ENCODE measurements at regions not wholly inside any gene's neighbourhood (a gene's known extent, or its start where the extent isn't known, plus 50 kb on each side); places are given as distances from the start of the nearest gene placed in this dataset.

DNA sequence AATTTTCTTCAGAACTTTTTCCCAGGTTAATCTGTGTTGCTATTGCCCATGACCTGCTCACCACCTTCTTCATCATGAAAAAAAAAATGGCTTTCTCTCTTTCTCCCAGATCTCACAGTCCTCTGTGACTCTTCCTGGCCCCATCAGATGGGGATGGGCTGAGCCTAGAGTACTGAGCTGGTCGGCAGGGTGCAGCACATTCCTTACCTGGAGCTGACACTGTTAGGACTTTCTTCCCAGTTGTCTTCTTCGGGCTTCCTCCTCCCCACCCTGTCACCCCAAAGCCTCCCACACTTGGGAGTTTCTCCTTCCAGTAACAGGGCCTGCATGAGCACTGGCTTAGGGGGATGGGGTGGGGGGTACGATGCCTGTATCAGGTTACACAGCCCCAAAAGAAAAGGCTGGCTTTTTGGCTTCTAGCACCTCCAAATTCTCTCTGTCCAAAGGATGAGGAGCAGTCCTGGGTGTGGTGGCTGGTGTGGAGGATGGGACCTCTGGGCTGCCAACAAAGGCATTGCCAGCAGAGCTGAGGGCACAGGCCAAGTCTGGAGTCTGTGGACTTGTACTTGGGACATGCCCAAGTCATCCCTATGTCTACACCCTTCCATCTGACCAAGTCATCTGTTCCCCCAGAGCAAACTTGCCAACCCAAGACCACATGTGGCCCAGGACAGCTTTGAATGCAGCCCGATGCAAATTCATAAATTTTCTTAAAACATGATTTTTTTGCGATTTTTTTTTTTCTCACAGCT lies 68.0 kb upstream of the HSPA9 start:
- H3K4me1 ChIP-seq: no peaks in the 10 kb centered on the region
- intact Hi-C loops (cut with DNase I; ENCODE audit: low total_unique reads): no loop called here
- no peak for DNase-seq (ENCODE audit: low spot score in 2 of 2)

DNA sequence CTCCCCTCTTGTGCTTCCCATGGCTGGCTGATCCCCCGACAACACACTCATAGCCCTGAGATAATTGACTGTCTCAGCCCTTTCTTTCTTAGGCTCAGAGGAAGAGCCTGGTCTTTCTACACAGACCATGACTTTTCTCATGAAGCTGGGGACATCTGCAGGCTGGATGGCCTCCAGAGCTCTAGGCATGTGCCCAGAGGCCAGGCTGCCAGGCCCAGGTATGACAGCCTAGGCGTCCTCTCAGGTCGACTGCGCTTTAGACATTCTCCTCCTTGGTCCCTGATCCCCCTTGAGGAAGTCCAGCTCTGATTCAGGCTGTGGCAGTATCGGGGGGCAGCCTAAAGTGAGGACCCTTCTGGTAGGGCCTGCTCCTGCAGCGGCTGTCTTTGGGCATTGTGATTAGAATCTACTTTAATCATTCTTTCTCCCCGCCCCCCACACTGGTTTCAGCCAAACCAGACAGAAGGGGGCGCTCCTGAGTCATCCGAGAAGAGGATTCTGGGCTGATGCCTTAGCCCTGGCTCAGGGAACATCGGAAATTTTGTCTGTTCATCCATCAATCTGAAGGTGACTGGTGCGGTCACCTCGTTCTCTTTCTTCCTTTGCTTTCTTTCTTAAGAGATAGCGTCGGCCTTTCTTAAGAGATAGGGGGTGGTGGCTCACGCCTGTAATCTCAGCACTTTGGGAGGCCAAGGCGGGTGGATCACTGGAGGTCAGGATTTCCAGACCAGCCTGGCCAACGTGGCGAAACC lies 66.5 kb upstream of the HSPA9 start:
- peak in 1 of 2 donors; percentile 77 for DNase-seq (ENCODE audit: low spot score in 2 of 2)
- no peaks in the 10 kb centered on the region for H3K9me3 ChIP-seq
- H3K36me3 ChIP-seq: no peaks in the 10 kb centered on the region
- H3K27me3 ChIP-seq: no peaks in the 10 kb centered on the region
- intact Hi-C loops (cut with DNase I; ENCODE audit: low total_unique reads): no loop called here
- no peak overlapping the region for H3K4me3 ChIP-seq
- H3K27ac ChIP-seq: no peak overlapping the region
- TF ChIP-seq, protein P1, sequence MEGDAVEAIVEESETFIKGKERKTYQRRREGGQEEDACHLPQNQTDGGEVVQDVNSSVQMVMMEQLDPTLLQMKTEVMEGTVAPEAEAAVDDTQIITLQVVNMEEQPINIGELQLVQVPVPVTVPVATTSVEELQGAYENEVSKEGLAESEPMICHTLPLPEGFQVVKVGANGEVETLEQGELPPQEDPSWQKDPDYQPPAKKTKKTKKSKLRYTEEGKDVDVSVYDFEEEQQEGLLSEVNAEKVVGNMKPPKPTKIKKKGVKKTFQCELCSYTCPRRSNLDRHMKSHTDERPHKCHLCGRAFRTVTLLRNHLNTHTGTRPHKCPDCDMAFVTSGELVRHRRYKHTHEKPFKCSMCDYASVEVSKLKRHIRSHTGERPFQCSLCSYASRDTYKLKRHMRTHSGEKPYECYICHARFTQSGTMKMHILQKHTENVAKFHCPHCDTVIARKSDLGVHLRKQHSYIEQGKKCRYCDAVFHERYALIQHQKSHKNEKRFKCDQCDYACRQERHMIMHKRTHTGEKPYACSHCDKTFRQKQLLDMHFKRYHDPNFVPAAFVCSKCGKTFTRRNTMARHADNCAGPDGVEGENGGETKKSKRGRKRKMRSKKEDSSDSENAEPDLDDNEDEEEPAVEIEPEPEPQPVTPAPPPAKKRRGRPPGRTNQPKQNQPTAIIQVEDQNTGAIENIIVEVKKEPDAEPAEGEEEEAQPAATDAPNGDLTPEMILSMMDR (IDR thresholded peaks at IDR 0.05): peak; percentile 30 to 74 (median 54)
- no peak for TF ChIP-seq POLR2A (IDR thresholded peaks at IDR 0.05)
- H3K4me1 ChIP-seq: no peaks in the 10 kb centered on the region

More for the DNA sequence above, 68.0 kb upstream of the HSPA9 start:
- TF ChIP-seq POLR2A (IDR thresholded peaks at IDR 0.05) (no peak), POLR2AphosphoS5 (IDR thresholded peaks at IDR 0.05) (no peak)
- TF ChIP-seq, protein P1 (IDR thresholded peaks at IDR 0.05): no peak
- Histone ChIP-seq H3K27ac (no peak overlapping the region), H3K27me3 (no peaks in the 10 kb centered on the region), H3K9me3 (no peaks in the 10 kb centered on the region), H3K4me3 (no peak overlapping the region), H3K36me3 (no peaks in the 10 kb centered on the region)

DNA sequence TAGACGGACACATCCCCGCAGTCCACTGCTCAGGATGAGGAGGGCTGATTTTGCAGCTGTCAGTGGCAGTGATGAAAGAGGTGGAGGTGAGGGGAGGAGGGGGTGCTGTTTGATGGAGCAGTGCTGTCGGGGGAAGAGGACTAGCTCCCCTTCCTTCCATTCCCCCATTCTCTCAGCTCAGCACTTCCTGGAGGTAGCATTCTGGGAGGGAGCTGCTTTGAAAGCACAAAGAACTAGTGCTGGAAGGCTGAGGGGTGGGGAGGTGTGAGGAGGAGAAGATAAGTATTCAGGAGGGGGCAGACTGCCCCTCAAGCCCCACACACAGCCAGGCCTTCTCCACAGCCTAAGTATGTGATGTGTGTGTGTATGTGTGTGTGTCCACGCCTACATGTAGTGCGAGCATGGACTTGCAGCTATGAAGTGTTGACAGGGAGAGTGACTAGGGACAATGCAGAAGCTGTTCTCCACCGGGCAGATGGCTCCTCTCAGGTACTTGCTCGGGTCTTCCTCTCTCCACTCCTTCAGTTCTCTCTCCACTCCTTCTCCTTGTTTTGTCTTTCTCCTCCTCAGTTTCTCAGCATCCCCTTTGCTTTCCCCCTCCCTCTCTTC lies 65.5 kb upstream of the HSPA9 start:
- intact Hi-C loops (cut with DNase I; ENCODE audit: low total_unique reads): no loop called here
- no peak overlapping the region for H3K4me3 ChIP-seq
- no peaks in the 10 kb centered on the region for H3K27me3 ChIP-seq
- TF ChIP-seq POLR2AphosphoS5 (IDR thresholded peaks at IDR 0.05): no peak
- TF ChIP-seq POLR2A (IDR thresholded peaks at IDR 0.05): no peak
- TF ChIP-seq, protein P1 (IDR thresholded peaks at IDR 0.05): no peak
- no peaks in the 10 kb centered on the region for H3K4me1 ChIP-seq
- H3K27ac ChIP-seq: peak overlapping the region in 1 of 2 donors; percentile 28
- H3K36me3 ChIP-seq: no peaks in the 10 kb centered on the region
- H3K9me3 ChIP-seq: no peaks in the 10 kb centered on the region
- DNase-seq (ENCODE audit: low spot score in 2 of 2): peak in 1 of 2 donors; percentile 26

DNA sequence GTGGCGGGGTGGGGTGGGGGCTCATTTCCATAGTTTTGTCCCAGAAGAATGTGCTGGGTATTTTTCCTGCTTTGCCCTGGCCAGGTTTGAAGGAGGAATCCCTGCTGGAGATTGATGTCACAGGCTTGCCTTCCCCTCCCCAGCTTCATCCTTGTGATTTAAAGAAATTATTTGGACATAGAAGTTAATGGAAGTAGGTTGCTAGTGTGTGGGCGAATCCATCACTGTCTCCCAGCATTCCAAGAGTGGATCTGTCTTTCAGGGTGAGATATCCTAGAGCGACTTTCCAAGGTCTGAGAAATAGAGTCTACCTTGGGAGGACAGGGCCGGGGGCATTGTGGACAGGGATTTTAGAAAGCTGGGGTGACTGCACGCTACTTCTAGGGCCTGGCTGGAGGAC lies 64.9 kb upstream of the HSPA9 start:
- Histone ChIP-seq H3K27ac (peak overlapping the region in 1 of 2 donors; percentile 28), H3K36me3 (no peaks in the 10 kb centered on the region), H3K4me3 (no peak overlapping the region), H3K9me3 (no peaks in the 10 kb centered on the region), H3K4me1 (no peaks in the 10 kb centered on the region), H3K27me3 (no peaks in the 10 kb centered on the region)
- no peak for DNase-seq (ENCODE audit: low spot score in 2 of 2)
- TF ChIP-seq POLR2A (IDR thresholded peaks at IDR 0.05): no peak
- TF ChIP-seq, protein P1 (IDR thresholded peaks at IDR 0.05): no peak
- TF ChIP-seq POLR2AphosphoS5 (IDR thresholded peaks at IDR 0.05): no peak
- intact Hi-C loops (cut with DNase I; ENCODE audit: low total_unique reads): no loop called here

DNA sequence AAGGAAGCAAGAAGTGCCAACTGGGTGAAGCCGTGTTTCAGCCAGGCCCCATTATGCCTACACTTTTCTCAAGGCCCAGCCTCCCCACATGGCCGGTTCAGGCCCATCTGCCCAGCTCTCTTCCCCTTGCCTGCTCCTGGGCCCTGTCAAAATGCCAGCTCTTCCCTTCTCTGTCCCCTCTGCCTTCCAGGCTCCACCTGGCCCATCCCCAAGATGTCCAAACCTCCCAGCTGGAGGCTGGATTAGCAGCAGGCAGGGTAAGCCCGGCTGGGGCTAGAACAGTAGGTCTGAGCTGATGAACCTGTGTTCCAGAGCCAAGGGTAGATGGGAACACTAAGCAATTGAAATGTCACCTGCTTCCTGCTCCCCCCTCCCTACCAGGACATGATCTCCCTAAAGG lies 64.1 kb upstream of the HSPA9 start:
- H3K4me1 ChIP-seq: no peaks in the 10 kb centered on the region
- intact Hi-C loops (cut with DNase I; ENCODE audit: low total_unique reads): no loop called here
- TF ChIP-seq, protein P1 (IDR thresholded peaks at IDR 0.05): no peak
- TF ChIP-seq POLR2A (IDR thresholded peaks at IDR 0.05): no peak
- TF ChIP-seq POLR2AphosphoS5 (IDR thresholded peaks at IDR 0.05): no peak

More for the DNA sequence above, 64.1 kb upstream of the HSPA9 start:
- Histone ChIP-seq H3K9me3 (no peaks in the 10 kb centered on the region), H3K27me3 (no peaks in the 10 kb centered on the region), H3K4me3 (no peak overlapping the region), H3K27ac (no peak overlapping the region), H3K36me3 (no peaks in the 10 kb centered on the region)
- no peak for DNase-seq (ENCODE audit: low spot score in 2 of 2)

Measured in breast epithelium (tissue), 4 donors.